HG03520 (cell line): ENCODE measurements at regions not wholly inside any gene's neighbourhood (a gene's known extent, or its start where the extent isn't known, plus 50 kb on each side); places are given as distances from the start of the nearest gene placed in this dataset.
"Not testable (repeated sequence)": the region's sequence is repeated elsewhere in the genome, so short reads cannot be mapped to it uniquely, and the experiment has no call there.

Experiments
- ATAC-seq: cut with Tn5 transposase; IDR thresholded peaks from one replicate; pipeline ENCODE4 v1.9.1; 2021; ENCODE audit warnings: mild to moderate bottlenecking, moderate library complexity; ENCODE audit not compliant: unreplicated experiment

- ATAC-seq = no peak
These were observed 404.8 kb upstream of the ATP11B start for GRCh38 chr3:182388506-182388905.

GRCh38 chr3:182389071-182389815 is 404.1 kb upstream of the ATP11B start:
- ATAC-seq = no peak

- no peak for ATAC-seq
These were observed 402.9 kb upstream of the ATP11B start for GRCh38 chr3:182390421-182390820.

- no peak for ATAC-seq
These were observed 400.9 kb upstream of the ATP11B start for GRCh38 chr3:182392182-182392937.

- no peak for ATAC-seq
These were observed 400.2 kb upstream of the ATP11B start for GRCh38 chr3:182393151-182393550.

- ATAC-seq = no peak
These were observed 399.4 kb upstream of the ATP11B start for GRCh38 chr3:182393830-182394367.

- ATAC-seq = no peak
These were observed 396.1 kb upstream of the ATP11B start for GRCh38 chr3:182397164-182397563.

- no peak for ATAC-seq
These were observed 393.1 kb upstream of the ATP11B start for GRCh38 chr3:182399978-182400737.

- ATAC-seq = no peak
These were observed 392.5 kb upstream of the ATP11B start for GRCh38 chr3:182400838-182401237.

- no peak for ATAC-seq
These were observed 389.3 kb upstream of the ATP11B start for GRCh38 chr3:182404031-182404430.

GRCh38 chr3:182405759-182406158 is 387.5 kb upstream of the ATP11B start:
- no peak for ATAC-seq

- no peak for ATAC-seq
These were observed 386.5 kb upstream of the ATP11B start for GRCh38 chr3:182406786-182407185.

GRCh38 chr3:182410051-182410450 is 383.3 kb upstream of the ATP11B start:
- no peak for ATAC-seq

- no peak for ATAC-seq
These were observed 381.2 kb upstream of the ATP11B start for GRCh38 chr3:182412066-182412465.

GRCh38 chr3:182413061-182413460 is 380.2 kb upstream of the ATP11B start:
- ATAC-seq = no peak

GRCh38 chr3:182413682-182414081 is 379.6 kb upstream of the ATP11B start:
- ATAC-seq = no peak

- no peak for ATAC-seq
These were observed 378.7 kb upstream of the ATP11B start for GRCh38 chr3:182414586-182414985.

- ATAC-seq = no peak
These were observed 372.6 kb upstream of the ATP11B start for GRCh38 chr3:182420741-182421140.

GRCh38 chr3:182424006-182424405 is 369.3 kb upstream of the ATP11B start:
- ATAC-seq = no peak

- ATAC-seq = not testable (repeated sequence)
These were observed 367.2 kb upstream of the ATP11B start for GRCh38 chr3:182425926-182426718.
